Ishikawa (cell line): ENCODE measurements at regions not wholly inside any gene's neighbourhood (a gene's known extent, or its start where the extent isn't known, plus 50 kb on each side); places are given as distances from the start of the nearest gene placed in this dataset.

ENCODE experiments used
- CEBPB ChIP-seq: IDR thresholded peaks from 2 replicates; pipeline ENCODE4 v1.6.1; 2012
- CREB1 ChIP-seq: IDR thresholded peaks from 2 replicates; pipeline ENCODE4 v1.6.1; 2012; ENCODE audit warnings: low read depth
- EGR1 ChIP-seq: IDR thresholded peaks from 2 replicates; pipeline ENCODE4 v1.6.1; 2012
- EP300 ChIP-seq: IDR thresholded peaks from 2 replicates; pipeline ENCODE4 v1.6.1; 2012; ENCODE audit warnings: borderline replicate concordance
- FOXM1 ChIP-seq: IDR thresholded peaks from 2 replicates; pipeline ENCODE4 v1.6.1; 2012; ENCODE audit warnings: low read depth, borderline replicate concordance
- MAX ChIP-seq: IDR thresholded peaks from 2 replicates; pipeline ENCODE4 v1.6.1; 2012
- NFIC ChIP-seq: IDR thresholded peaks from 2 replicates; pipeline ENCODE4 v1.6.1; 2012
- RAD21 ChIP-seq: IDR thresholded peaks from 2 replicates; pipeline ENCODE4 v1.6.1; 2012; ENCODE audit warnings: low read depth
- REST ChIP-seq: IDR thresholded peaks from 2 replicates; pipeline ENCODE4 v1.6.1; 2012; ENCODE audit warnings: low read depth, mild to moderate bottlenecking
- TAF1 ChIP-seq: IDR thresholded peaks from 2 replicates; pipeline ENCODE4 v1.6.1; 2012; ENCODE audit warnings: low read depth, mild to moderate bottlenecking
- TCF12 ChIP-seq: IDR thresholded peaks from 2 replicates; pipeline ENCODE4 v1.6.1; 2012; ENCODE audit warnings: low read depth
- TEAD4 ChIP-seq: IDR thresholded peaks from 2 replicates; pipeline ENCODE4 v1.6.1; 2012
- USF1 ChIP-seq: IDR thresholded peaks from 2 replicates; pipeline ENCODE4 v1.6.1; 2012
- YY1 ChIP-seq: IDR thresholded peaks from 2 replicates; pipeline ENCODE4 v1.6.1; 2012; ENCODE audit warnings: low read depth
- ZBTB7A ChIP-seq: IDR thresholded peaks from 2 replicates; pipeline ENCODE4 v1.6.1; 2012; ENCODE audit warnings: low read depth

- TF ChIP-seq EGR1 (no peak), REST (no peak), CREB1 (no peak), NFIC (no peak), RAD21 (no peak), TCF12 (no peak), YY1 (no peak), TAF1 (no peak)
Measured at GRCh38 chr10:130542761-130543160, 406.6 kb downstream of the GLRX3 start.

- TF ChIP-seq YY1 = no peak
- no peak for TF ChIP-seq NFIC
Measured at GRCh38 chr10:130543794-130544193, 407.6 kb downstream of the GLRX3 start.

GRCh38 chr10:130545122-130545521, 408.9 kb downstream of the GLRX3 start:
- no peak for TF ChIP-seq NFIC

- TF ChIP-seq TEAD4 (no peak), TAF1 (no peak), ZBTB7A (no peak), REST (no peak), YY1 (no peak), EP300 (no peak), USF1 (no peak), EGR1 (no peak), CEBPB (no peak), TCF12 (no peak), MAX (no peak), FOXM1 (no peak), CREB1 (no peak), NFIC (no peak), RAD21 (no peak)
Measured at GRCh38 chr10:130545697-130546096, 409.5 kb downstream of the GLRX3 start.

- TF ChIP-seq ZBTB7A (no peak), TCF12 (no peak), TEAD4 (no peak), CEBPB (no peak), NFIC (no peak), YY1 (no peak), EGR1 (no peak), USF1 (no peak), MAX (no peak), EP300 (no peak), RAD21 (no peak), REST (no peak), CREB1 (no peak), FOXM1 (no peak), TAF1 (no peak)
Measured at GRCh38 chr10:130546841-130547240, 410.6 kb downstream of the GLRX3 start.

GRCh38 chr10:130547368-130547767, 411.2 kb downstream of the GLRX3 start:
- TF ChIP-seq CEBPB = no peak
- TF ChIP-seq USF1 = no peak
- TF ChIP-seq CREB1 = no peak
- TF ChIP-seq RAD21 = no peak
- TF ChIP-seq ZBTB7A = no peak
- no peak for TF ChIP-seq TCF12
- TF ChIP-seq NFIC = no peak
- TF ChIP-seq TEAD4 = no peak
- TF ChIP-seq YY1 = no peak
- TF ChIP-seq FOXM1 = no peak
- TF ChIP-seq REST = no peak
- TF ChIP-seq EGR1 = no peak
